ENCODE measurements at regions not wholly inside any gene's neighbourhood (a gene's known extent, or its start where the extent isn't known, plus 50 kb on each side); places are given as distances from the start of the nearest gene placed in this dataset.

DNA sequence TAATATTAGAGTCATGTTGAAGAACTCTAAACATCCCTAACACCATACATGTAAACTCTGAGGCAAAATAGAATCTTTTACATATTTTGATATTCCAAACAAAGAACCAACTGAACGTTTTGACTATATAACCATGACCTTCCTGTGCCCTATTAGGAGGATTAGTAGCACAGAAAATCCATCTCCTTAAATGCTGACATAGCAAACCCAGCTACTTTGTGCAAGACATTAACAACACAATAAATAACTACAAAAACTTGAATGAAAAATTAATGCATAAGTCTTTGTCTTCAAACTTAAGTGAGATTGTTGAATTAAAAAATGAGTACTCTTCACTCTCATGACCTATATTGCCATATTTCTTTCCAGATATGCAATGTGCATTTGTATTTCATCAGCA is 450.0 kb upstream of the PDZRN3 start:
- Histone ChIP-seq H3K4me1 (ENCODE audit: control extremely low read depth in 1 of 4, control insufficient read depth in 4 of 4, insufficient read depth in 4 of 4, low read length in 3 of 4) (no peaks in the 10 kb centered on the region), H3K9me3 (ENCODE audit: control extremely low read depth in 1 of 5, control insufficient read depth in 4 of 5, insufficient read depth in 2 of 5, low read depth in 1 of 5, low read length in 4 of 5) (no peaks in the 10 kb centered on the region), H3K4me3 (ENCODE audit: control insufficient read depth in 1 of 7, extremely low read depth in 1 of 7, insufficient read depth in 4 of 7, low read depth in 2 of 7, low read length in 6 of 7) (no peak overlapping the region), H3K36me3 (ENCODE audit: control insufficient read depth in 4 of 4, insufficient read depth in 4 of 4, low read length in 3 of 4) (no peaks in the 10 kb centered on the region), H3K27ac (ENCODE audit: insufficient read depth in 1 of 2, low read depth in 1 of 2, low read length in 2 of 2, poor library complexity in 1 of 2, severe bottlenecking in 2 of 2) (no peak overlapping the region), H3K27me3 (replicated peaks in 2 of 5; ENCODE audit: control insufficient read depth in 4 of 5, insufficient read depth in 5 of 5, low read length in 4 of 5) (no peaks in the 10 kb centered on the region)
- 71% methylated on average over 1 of the region's 1 CpG for WGBS (ENCODE audit: insufficient coverage)
- POLR2A ChIA-PET = no interaction called here
- no peak for DNase-seq
- CTCF ChIA-PET = no interaction called here

DNA sequence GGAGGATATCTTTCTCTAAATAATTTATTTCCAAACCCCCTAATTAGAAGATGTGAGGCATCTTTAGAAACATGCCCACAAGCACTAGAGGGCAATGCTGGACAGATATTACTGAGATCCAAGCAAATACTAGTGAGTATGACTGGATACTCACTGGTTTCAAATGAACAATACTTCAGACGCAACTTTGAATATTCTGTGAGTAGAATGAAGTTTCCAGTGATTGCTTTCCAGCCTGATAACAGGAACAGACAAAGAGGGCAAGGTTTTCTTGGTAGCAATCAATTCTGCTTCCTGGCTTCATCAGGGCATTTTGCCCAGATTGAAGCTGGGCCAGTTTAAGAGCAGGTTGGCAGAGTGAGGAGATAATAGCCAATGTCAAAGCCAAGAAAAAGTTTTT is 442.6 kb upstream of the PDZRN3 start:
- DNase-seq = no peak

DNA sequence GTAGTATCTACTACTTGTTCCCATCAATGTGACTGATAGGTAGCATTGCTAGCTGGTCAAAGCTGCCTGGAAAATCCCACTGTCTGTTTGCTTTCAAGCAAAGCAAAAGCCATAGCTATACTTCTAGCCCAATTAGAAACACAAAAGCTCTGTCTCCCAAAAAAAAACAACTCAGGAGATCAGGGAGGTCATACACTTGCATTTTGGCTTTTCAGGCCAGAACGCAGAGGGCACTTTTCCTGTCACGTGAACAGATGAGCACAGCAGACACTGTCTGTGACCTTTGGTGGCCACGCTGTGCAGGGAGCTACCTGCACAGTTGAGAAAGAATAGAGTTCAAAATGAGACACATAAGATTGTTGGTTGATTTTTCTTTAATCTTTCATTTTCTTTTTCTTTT is 441.7 kb upstream of the PDZRN3 start:
- no peaks in the 10 kb centered on the region for H3K4me1 ChIP-seq (ENCODE audit: control extremely low read depth in 1 of 4, control insufficient read depth in 4 of 4, insufficient read depth in 4 of 4, low read length in 3 of 4)
- no peak for DNase-seq
- POLR2A ChIA-PET = no interaction called here
- H3K27ac ChIP-seq (ENCODE audit: insufficient read depth in 1 of 2, low read depth in 1 of 2, low read length in 2 of 2, poor library complexity in 1 of 2, severe bottlenecking in 2 of 2) = no peak overlapping the region
- no peaks in the 10 kb centered on the region for H3K36me3 ChIP-seq (ENCODE audit: control insufficient read depth in 4 of 4, insufficient read depth in 4 of 4, low read length in 3 of 4)
- H3K27me3 ChIP-seq (replicated peaks in 2 of 5; ENCODE audit: control insufficient read depth in 4 of 5, insufficient read depth in 5 of 5, low read length in 4 of 5) = no peaks in the 10 kb centered on the region
- H3K4me3 ChIP-seq (ENCODE audit: control insufficient read depth in 1 of 7, extremely low read depth in 1 of 7, insufficient read depth in 4 of 7, low read depth in 2 of 7, low read length in 6 of 7) = no peak overlapping the region
- no peaks in the 10 kb centered on the region for H3K9me3 ChIP-seq (ENCODE audit: control extremely low read depth in 1 of 5, control insufficient read depth in 4 of 5, insufficient read depth in 2 of 5, low read depth in 1 of 5, low read length in 4 of 5)
- WGBS (ENCODE audit: insufficient coverage) = 100% methylated on average over 2 of the region's 3 CpGs
- CTCF ChIA-PET = no interaction called here

More for the DNA sequence above, 442.6 kb upstream of the PDZRN3 start:
- CTCF ChIA-PET = no interaction called here
- WGBS (ENCODE audit: insufficient coverage) = no CpG with 5 or more reads among the region's 1 CpG
- no peak overlapping the region for H3K27ac ChIP-seq (ENCODE audit: insufficient read depth in 1 of 2, low read depth in 1 of 2, low read length in 2 of 2, poor library complexity in 1 of 2, severe bottlenecking in 2 of 2)
- H3K9me3 ChIP-seq (ENCODE audit: control extremely low read depth in 1 of 5, control insufficient read depth in 4 of 5, insufficient read depth in 2 of 5, low read depth in 1 of 5, low read length in 4 of 5) = no peaks in the 10 kb centered on the region
- POLR2A ChIA-PET = no interaction called here
- H3K27me3 ChIP-seq (replicated peaks in 2 of 5; ENCODE audit: control insufficient read depth in 4 of 5, insufficient read depth in 5 of 5, low read length in 4 of 5) = no peaks in the 10 kb centered on the region
- no peak overlapping the region for H3K4me3 ChIP-seq (ENCODE audit: control insufficient read depth in 1 of 7, extremely low read depth in 1 of 7, insufficient read depth in 4 of 7, low read depth in 2 of 7, low read length in 6 of 7)
- no peaks in the 10 kb centered on the region for H3K36me3 ChIP-seq (ENCODE audit: control insufficient read depth in 4 of 4, insufficient read depth in 4 of 4, low read length in 3 of 4)
- H3K4me1 ChIP-seq (ENCODE audit: control extremely low read depth in 1 of 4, control insufficient read depth in 4 of 4, insufficient read depth in 4 of 4, low read length in 3 of 4) = no peaks in the 10 kb centered on the region

DNA sequence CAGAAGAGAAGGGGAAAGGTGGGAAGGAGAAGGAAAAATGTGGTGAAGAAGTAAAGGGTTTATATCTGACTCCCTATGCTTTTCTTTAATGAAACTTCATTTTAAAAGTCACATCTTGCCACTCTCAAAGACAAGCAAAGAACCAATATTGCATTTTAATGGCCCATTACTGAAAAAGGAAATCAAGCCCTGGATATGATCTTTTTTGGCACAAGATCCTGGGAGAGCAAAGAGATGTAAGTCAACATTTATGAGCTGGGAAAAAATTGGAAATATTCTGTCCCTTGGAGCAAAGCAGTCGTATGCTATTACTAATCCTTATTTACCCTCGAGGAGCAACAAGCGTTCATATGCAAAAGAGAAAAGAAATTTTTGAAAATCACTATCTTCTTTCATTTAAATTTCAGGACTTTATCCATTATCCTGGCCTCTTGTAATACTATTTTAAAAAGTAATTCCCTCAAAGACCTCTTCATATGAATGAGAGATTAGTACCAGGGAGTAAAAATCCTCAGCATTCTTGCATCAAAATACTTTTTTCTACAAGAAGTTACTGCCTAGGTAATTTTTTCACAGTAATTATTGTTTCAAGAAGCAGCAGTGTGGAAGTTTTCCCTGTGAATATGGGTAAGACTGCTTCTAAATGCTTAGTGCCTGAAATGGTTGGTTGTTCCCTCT is 435.3 kb upstream of the PDZRN3 start:
- WGBS (ENCODE audit: insufficient coverage) = 93% methylated on average over 3 of the region's 3 CpGs

DNA sequence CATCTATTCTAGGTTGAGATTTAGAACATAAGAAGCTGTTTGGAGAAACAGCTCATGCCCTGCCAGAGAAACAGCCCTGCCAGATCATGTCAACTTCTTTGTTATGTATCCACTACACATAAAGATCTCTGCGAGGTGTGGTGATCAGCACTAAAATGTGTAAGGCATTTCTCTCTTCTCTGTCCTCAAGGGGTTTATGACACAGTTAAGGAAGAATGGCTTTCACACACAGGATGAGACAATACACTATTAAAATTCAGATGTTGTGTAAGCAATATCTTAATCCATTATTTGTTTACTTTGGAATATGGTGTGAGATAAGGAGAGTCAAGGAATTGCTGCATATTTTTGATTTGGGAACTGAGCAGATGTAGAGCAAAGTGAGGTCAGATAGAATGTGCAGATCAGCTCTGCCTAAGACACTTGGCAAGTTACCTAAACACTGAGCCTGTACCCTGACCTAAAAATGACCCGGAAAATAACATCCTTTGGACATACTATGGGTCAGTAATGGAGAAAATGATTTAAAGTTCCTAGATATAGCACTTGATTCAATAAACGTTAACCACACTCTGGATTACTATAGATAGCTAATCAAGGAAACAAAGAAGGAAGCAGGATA is 434.7 kb upstream of the PDZRN3 start:
- no peak overlapping the region for H3K4me3 ChIP-seq (ENCODE audit: control insufficient read depth in 1 of 7, extremely low read depth in 1 of 7, insufficient read depth in 4 of 7, low read depth in 2 of 7, low read length in 6 of 7)
- no peaks in the 10 kb centered on the region for H3K4me1 ChIP-seq (ENCODE audit: control extremely low read depth in 1 of 4, control insufficient read depth in 4 of 4, insufficient read depth in 4 of 4, low read length in 3 of 4)
- no CpG with 5 or more reads among the region's 3 CpGs for WGBS (ENCODE audit: insufficient coverage)
- no peaks in the 10 kb centered on the region for H3K27me3 ChIP-seq (replicated peaks in 2 of 5; ENCODE audit: control insufficient read depth in 4 of 5, insufficient read depth in 5 of 5, low read length in 4 of 5)
- no peak overlapping the region for H3K27ac ChIP-seq (ENCODE audit: insufficient read depth in 1 of 2, low read depth in 1 of 2, low read length in 2 of 2, poor library complexity in 1 of 2, severe bottlenecking in 2 of 2)
- H3K9me3 ChIP-seq (ENCODE audit: control extremely low read depth in 1 of 5, control insufficient read depth in 4 of 5, insufficient read depth in 2 of 5, low read depth in 1 of 5, low read length in 4 of 5) = no peaks in the 10 kb centered on the region
- CTCF ChIA-PET = no interaction called here
- no peak for DNase-seq
- H3K36me3 ChIP-seq (ENCODE audit: control insufficient read depth in 4 of 4, insufficient read depth in 4 of 4, low read length in 3 of 4) = no peaks in the 10 kb centered on the region
- POLR2A ChIA-PET = no interaction called here

More for the DNA sequence above, 435.3 kb upstream of the PDZRN3 start:
- H3K36me3 ChIP-seq (ENCODE audit: control insufficient read depth in 4 of 4, insufficient read depth in 4 of 4, low read length in 3 of 4) = no peaks in the 10 kb centered on the region
- no peak overlapping the region for H3K4me3 ChIP-seq (ENCODE audit: control insufficient read depth in 1 of 7, extremely low read depth in 1 of 7, insufficient read depth in 4 of 7, low read depth in 2 of 7, low read length in 6 of 7)
- no peaks in the 10 kb centered on the region for H3K4me1 ChIP-seq (ENCODE audit: control extremely low read depth in 1 of 4, control insufficient read depth in 4 of 4, insufficient read depth in 4 of 4, low read length in 3 of 4)
- no peaks in the 10 kb centered on the region for H3K27me3 ChIP-seq (replicated peaks in 2 of 5; ENCODE audit: control insufficient read depth in 4 of 5, insufficient read depth in 5 of 5, low read length in 4 of 5)
- H3K27ac ChIP-seq (ENCODE audit: insufficient read depth in 1 of 2, low read depth in 1 of 2, low read length in 2 of 2, poor library complexity in 1 of 2, severe bottlenecking in 2 of 2) = no peak overlapping the region
- no peak for DNase-seq
- POLR2A ChIA-PET = no interaction called here
- CTCF ChIA-PET = no interaction called here
- no peaks in the 10 kb centered on the region for H3K9me3 ChIP-seq (ENCODE audit: control extremely low read depth in 1 of 5, control insufficient read depth in 4 of 5, insufficient read depth in 2 of 5, low read depth in 1 of 5, low read length in 4 of 5)

DNA sequence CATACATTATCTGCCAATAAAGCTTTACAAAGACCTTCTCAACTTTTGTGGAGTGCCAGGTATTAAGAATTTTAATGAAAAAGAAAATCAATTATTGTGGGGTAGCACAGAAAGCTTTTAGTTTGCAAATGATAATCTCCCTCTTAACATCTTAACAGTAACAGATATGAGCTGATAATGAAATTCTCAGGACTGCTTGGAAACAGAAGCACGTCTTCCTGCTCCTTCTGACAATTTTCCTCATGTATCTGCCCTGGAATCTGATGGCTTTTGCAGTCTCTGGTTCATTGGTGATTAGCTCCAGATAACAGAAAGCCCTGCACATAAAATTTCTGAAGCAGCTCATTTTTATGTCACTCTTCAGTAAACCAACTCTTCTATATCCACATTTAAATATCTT is 432.4 kb upstream of the PDZRN3 start:
- Histone ChIP-seq H3K9me3 (ENCODE audit: control extremely low read depth in 1 of 5, control insufficient read depth in 4 of 5, insufficient read depth in 2 of 5, low read depth in 1 of 5, low read length in 4 of 5) (no peaks in the 10 kb centered on the region), H3K27me3 (replicated peaks in 2 of 5; ENCODE audit: control insufficient read depth in 4 of 5, insufficient read depth in 5 of 5, low read length in 4 of 5) (no peaks in the 10 kb centered on the region), H3K4me1 (ENCODE audit: control extremely low read depth in 1 of 4, control insufficient read depth in 4 of 4, insufficient read depth in 4 of 4, low read length in 3 of 4) (no peaks in the 10 kb centered on the region), H3K36me3 (ENCODE audit: control insufficient read depth in 4 of 4, insufficient read depth in 4 of 4, low read length in 3 of 4) (no peaks in the 10 kb centered on the region), H3K4me3 (ENCODE audit: control insufficient read depth in 1 of 7, extremely low read depth in 1 of 7, insufficient read depth in 4 of 7, low read depth in 2 of 7, low read length in 6 of 7) (no peak overlapping the region), H3K27ac (ENCODE audit: insufficient read depth in 1 of 2, low read depth in 1 of 2, low read length in 2 of 2, poor library complexity in 1 of 2, severe bottlenecking in 2 of 2) (no peak overlapping the region)
- ChIA-PET POLR2A (no interaction called here), CTCF (no interaction called here)
- no peak for DNase-seq
- WGBS (ENCODE audit: insufficient coverage) = 60% methylated on average over 1 of the region's 1 CpG

DNA sequence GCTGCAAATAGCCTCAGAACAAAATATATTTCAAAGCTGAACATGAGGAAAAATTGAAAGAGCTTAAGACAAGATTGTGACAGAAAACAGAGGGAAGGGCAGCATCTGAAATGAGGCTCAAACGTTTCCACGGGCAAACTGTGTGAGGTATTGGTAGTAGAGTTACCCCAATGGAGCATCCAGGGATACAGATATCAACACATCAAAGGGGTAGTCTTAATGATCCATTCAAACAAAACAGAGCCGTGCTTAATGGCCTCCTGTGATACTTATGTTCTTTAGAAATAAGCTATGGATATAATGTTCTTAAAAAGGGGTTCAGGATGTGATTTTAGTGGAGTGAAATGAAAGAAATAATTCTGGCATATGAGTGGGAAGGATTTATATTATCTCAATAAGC is 430.3 kb upstream of the PDZRN3 start:
- POLR2A ChIA-PET = no interaction called here
- H3K27ac ChIP-seq (ENCODE audit: insufficient read depth in 1 of 2, low read depth in 1 of 2, low read length in 2 of 2, poor library complexity in 1 of 2, severe bottlenecking in 2 of 2) = no peak overlapping the region
- no peaks in the 10 kb centered on the region for H3K27me3 ChIP-seq (replicated peaks in 2 of 5; ENCODE audit: control insufficient read depth in 4 of 5, insufficient read depth in 5 of 5, low read length in 4 of 5)
- CTCF ChIA-PET = no interaction called here
- H3K36me3 ChIP-seq (ENCODE audit: control insufficient read depth in 4 of 4, insufficient read depth in 4 of 4, low read length in 3 of 4) = no peaks in the 10 kb centered on the region
- no peaks in the 10 kb centered on the region for H3K9me3 ChIP-seq (ENCODE audit: control extremely low read depth in 1 of 5, control insufficient read depth in 4 of 5, insufficient read depth in 2 of 5, low read depth in 1 of 5, low read length in 4 of 5)
- no peak for DNase-seq
- no peaks in the 10 kb centered on the region for H3K4me1 ChIP-seq (ENCODE audit: control extremely low read depth in 1 of 4, control insufficient read depth in 4 of 4, insufficient read depth in 4 of 4, low read length in 3 of 4)
- H3K4me3 ChIP-seq (ENCODE audit: control insufficient read depth in 1 of 7, extremely low read depth in 1 of 7, insufficient read depth in 4 of 7, low read depth in 2 of 7, low read length in 6 of 7) = no peak overlapping the region
- WGBS (ENCODE audit: insufficient coverage) = 100% methylated on average over 3 of the region's 3 CpGs

All from common myeloid progenitor, CD34-positive (primary cell).